Suprapubic skin (tissue), 4 donors: ENCODE measurements at regions not wholly inside any gene's neighbourhood (a gene's known extent, or its start where the extent isn't known, plus 50 kb on each side); places are given as distances from the start of the nearest gene placed in this dataset.

ENCODE experiments used
- DNase-seq, 2 donors: peaks; one replicate each; pipeline ENCODE4 v3.0.0-alpha.2; 2019; ENCODE audit warnings: low spot score in 2 of 2
- H3K27ac ChIP-seq: fragments of 200-600 bp; sonication (generic); one replicate; pipeline ENCODE4 v1.5.1; 2019
- H3K27me3 ChIP-seq: fragments of 200-600 bp; sonication (generic); one replicate; pipeline ENCODE4 v1.5.1; 2019
- H3K36me3 ChIP-seq: fragments of 200-600 bp; sonication (generic); one replicate; pipeline ENCODE4 v1.5.1; 2019
- H3K4me1 ChIP-seq: fragments of 200-600 bp; sonication (generic); one replicate; pipeline ENCODE4 v1.5.1; 2019
- H3K4me3 ChIP-seq: fragments of 200-600 bp; sonication (generic); one replicate; pipeline ENCODE4 v1.5.1; 2019; ENCODE audit warnings: mild to moderate bottlenecking
- H3K9me3 ChIP-seq: fragments of 200-600 bp; sonication (generic); one replicate; pipeline ENCODE4 v1.5.1; 2019
- EP300 ChIP-seq: sonication (generic); formaldehyde crosslinking; IDR thresholded peaks from one replicate; pipeline ENCODE4 v1.6.1; 2017; ENCODE audit warnings: antibody characterized with exemption
- POLR2A ChIP-seq, 2 donors: fragments of 450-650 bp; IDR thresholded peaks; one replicate each; pipeline ENCODE4 v1.6.1; 2017; ENCODE audit warnings: antibody characterized with exemption in 2 of 2, mild to moderate bottlenecking in 2 of 2, moderate library complexity in 2 of 2
- POLR2AphosphoS5 ChIP-seq, 3 donors: sonication (generic); formaldehyde crosslinking; IDR thresholded peaks; one replicate each; pipeline ENCODE4 v1.6.1; 2017; ENCODE audit warnings: antibody characterized with exemption in 3 of 3
- WGBS: methylation state at CpG from one replicate; pipeline ENCODE4 v1.1.5; 2018; 5-methylcytosine and 5-hydroxymethylcytosine counted together
- TF ChIP-seq, protein P1 (sequence below), 2 donors: fragments of 200-600 bp in 1 of 2; fragments of 450-650 bp in 1 of 2; sonication (generic) in 1 of 2; IDR thresholded peaks; one replicate each; pipeline ENCODE4 v1.5.1; 2016 to 2019; ENCODE audit warnings: antibody characterized with exemption in 2 of 2, mild to moderate bottlenecking in 1 of 2, moderate library complexity in 1 of 2

DNA sequence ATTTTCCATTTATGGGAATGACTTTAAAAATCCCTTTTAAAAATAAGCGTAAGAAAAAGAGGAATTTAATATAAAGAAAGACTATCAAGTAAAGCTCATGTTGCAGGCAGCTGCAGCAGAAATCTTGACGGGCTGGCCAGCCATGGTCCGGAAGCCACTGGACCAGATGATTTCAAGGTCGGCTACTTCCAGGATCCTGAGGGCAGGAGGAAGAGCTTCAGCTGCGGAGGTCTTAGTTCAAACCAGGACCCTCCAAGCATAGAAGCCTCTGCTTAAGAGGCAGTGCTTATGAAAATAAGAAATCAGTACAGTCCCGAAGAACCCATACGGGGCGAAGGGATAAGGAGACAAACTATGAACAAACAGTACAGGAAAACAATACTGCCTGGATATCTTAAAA is 220.2 kb upstream of the CELF2 start:
- Histone ChIP-seq H3K27ac (peak overlapping the region; percentile 81), H3K36me3 (no peaks in the 10 kb centered on the region), H3K4me3 (peak overlapping the region; percentile 30), H3K27me3 (no peaks in the 10 kb centered on the region), H3K4me1 (peaks cover 24% of the 10 kb centered on the region), H3K9me3 (no peaks in the 10 kb centered on the region)
- 51% methylated on average over 8 of the region's 8 CpGs for WGBS
- DNase-seq = no peak
- no peak for TF ChIP-seq POLR2A (IDR thresholded peaks at IDR 0.05)
- TF ChIP-seq, protein P1, sequence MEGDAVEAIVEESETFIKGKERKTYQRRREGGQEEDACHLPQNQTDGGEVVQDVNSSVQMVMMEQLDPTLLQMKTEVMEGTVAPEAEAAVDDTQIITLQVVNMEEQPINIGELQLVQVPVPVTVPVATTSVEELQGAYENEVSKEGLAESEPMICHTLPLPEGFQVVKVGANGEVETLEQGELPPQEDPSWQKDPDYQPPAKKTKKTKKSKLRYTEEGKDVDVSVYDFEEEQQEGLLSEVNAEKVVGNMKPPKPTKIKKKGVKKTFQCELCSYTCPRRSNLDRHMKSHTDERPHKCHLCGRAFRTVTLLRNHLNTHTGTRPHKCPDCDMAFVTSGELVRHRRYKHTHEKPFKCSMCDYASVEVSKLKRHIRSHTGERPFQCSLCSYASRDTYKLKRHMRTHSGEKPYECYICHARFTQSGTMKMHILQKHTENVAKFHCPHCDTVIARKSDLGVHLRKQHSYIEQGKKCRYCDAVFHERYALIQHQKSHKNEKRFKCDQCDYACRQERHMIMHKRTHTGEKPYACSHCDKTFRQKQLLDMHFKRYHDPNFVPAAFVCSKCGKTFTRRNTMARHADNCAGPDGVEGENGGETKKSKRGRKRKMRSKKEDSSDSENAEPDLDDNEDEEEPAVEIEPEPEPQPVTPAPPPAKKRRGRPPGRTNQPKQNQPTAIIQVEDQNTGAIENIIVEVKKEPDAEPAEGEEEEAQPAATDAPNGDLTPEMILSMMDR (IDR thresholded peaks at IDR 0.05) = no peak
- TF ChIP-seq POLR2AphosphoS5 (IDR thresholded peaks at IDR 0.05) = no peak
- TF ChIP-seq EP300 = no peak

DNA sequence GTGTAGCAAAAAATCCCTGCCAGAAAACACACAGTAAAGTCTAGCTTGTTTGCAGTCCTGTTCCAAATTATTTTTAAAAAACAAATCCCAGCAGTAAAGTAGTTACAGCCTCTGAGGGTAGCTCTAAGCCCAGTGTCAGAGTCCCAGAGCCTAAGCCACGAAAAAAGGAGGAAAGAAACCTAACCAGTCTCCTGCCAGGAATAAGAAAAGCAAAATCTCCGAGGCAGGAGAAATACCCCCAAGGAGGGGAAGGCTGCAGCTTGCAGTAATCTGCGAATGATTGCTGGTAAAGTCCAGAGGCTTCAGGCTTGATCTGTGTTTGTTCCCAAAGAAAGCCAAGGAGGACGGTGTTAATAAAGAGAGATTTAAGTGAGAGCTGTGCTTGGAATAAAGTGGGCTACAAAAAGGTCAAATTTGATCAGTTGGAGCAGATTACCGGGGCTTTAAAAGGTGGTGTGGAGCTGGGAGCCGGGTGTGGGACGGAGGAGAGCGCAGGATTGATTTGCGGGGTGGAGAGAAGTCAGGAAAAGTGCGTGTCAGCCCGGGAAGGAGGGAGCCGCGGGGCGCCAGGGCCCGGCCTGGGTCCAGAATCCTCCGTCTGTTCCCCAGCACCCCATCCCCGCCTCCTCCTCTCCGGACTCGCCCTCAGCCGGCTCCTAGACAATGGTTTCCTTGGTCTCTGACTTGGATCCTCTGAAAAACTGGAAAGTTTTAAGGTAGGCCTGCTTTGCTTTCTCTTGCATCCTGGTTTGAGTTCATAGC is 219.4 kb upstream of the CELF2 start:
- Histone ChIP-seq H3K27ac (peak overlapping the region; percentile 81), H3K4me1 (peaks cover 24% of the 10 kb centered on the region), H3K9me3 (no peaks in the 10 kb centered on the region), H3K4me3 (peak overlapping the region; percentile 30), H3K36me3 (no peaks in the 10 kb centered on the region), H3K27me3 (no peaks in the 10 kb centered on the region)
- DNase-seq = peak in 1 of 2 donors; percentile 71
- TF ChIP-seq EP300 (no peak), POLR2A (IDR thresholded peaks at IDR 0.05) (peak in 1 of 2 donors; percentile 50)
- 35% methylated on average over 20 of the region's 20 CpGs for WGBS

DNA sequence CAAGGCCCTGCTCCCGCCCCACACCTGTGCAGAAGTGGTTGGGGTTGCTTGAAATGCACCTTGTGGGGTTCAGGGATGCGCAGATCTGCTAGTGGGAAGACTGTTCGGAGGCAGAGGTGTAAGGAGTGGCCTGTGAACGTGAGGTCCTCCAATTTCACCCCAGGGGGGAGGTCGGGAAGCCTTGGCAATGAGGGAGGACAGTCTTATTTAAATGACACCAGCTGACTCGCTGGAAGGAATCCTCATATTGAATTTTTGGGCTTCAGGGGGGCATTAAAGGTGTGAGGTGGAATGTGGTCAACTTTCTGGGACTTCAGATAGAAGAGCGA is 218.8 kb upstream of the CELF2 start:
- 61% methylated on average over 7 of the region's 7 CpGs for WGBS
- Histone ChIP-seq H3K27me3 (no peaks in the 10 kb centered on the region), H3K36me3 (no peaks in the 10 kb centered on the region), H3K27ac (peak overlapping the region; percentile 81), H3K4me1 (peaks cover 24% of the 10 kb centered on the region), H3K4me3 (peak overlapping the region; percentile 30), H3K9me3 (no peaks in the 10 kb centered on the region)
- no peak for DNase-seq
- TF ChIP-seq POLR2A (IDR thresholded peaks at IDR 0.05) (no peak), POLR2AphosphoS5 (IDR thresholded peaks at IDR 0.05) (no peak), EP300 (no peak)
- TF ChIP-seq, protein P1 (IDR thresholded peaks at IDR 0.05) = no peak

DNA sequence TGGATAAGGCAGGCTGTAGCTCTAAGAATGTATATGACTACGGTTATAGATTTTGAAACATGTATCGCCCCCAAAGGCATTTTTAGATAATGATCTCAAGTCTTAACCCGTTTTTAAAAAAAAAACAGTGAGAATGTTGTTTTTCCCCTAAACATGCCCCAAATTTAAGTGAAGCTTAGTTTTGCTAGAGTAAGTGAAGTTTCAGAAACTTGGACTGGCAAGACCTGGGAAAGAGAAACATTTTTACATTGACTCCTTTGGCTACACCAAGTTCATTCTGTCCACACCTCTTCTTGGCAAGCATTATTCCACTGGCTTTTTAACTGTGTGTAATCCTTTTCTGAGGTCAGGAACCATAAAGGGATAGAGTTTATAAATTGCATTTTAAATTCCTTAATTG is 216.7 kb upstream of the CELF2 start:
- Histone ChIP-seq H3K4me3 (no peak overlapping the region), H3K36me3 (no peaks in the 10 kb centered on the region), H3K4me1 (peaks cover 22% of the 10 kb centered on the region), H3K9me3 (no peaks in the 10 kb centered on the region), H3K27ac (no peak overlapping the region), H3K27me3 (no peaks in the 10 kb centered on the region)
- 55% methylated on average over 3 of the region's 3 CpGs for WGBS
- TF ChIP-seq EP300 (no peak), POLR2A (IDR thresholded peaks at IDR 0.05) (no peak), POLR2AphosphoS5 (IDR thresholded peaks at IDR 0.05) (no peak)
- TF ChIP-seq, protein P1 (IDR thresholded peaks at IDR 0.05) = no peak
- DNase-seq = no peak

DNA sequence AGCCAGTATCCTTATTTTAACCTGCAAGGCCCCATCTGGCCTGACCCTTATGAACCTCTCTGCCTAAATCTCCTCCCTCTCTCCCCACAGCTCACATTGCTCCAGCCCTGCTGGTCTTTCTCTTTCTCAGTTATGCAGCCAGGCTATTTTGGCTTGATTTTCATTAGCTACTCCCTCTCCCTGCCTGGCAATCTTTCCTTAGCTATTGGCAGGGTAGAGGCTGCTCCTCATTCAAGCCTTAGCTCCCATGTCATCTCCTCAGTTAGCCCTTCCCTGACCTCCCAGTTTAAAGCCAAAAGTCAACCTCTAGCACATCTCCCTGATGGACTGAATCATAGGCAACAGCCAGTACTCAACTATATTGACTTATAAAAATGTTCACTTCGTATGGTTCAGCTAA is 214.4 kb upstream of the CELF2 start:
- Histone ChIP-seq H3K27me3 (no peaks in the 10 kb centered on the region), H3K27ac (peak overlapping the region; percentile 48), H3K9me3 (no peaks in the 10 kb centered on the region), H3K4me1 (peaks cover 8% of the 10 kb centered on the region), H3K4me3 (no peak overlapping the region), H3K36me3 (no peaks in the 10 kb centered on the region)
- TF ChIP-seq, protein P1 (IDR thresholded peaks at IDR 0.05) = no peak
- TF ChIP-seq EP300 (no peak), POLR2AphosphoS5 (IDR thresholded peaks at IDR 0.05) (peak in 1 of 3 donors; percentile 46)
- 44% methylated on average over 1 of the region's 1 CpG for WGBS
- no peak for DNase-seq

DNA sequence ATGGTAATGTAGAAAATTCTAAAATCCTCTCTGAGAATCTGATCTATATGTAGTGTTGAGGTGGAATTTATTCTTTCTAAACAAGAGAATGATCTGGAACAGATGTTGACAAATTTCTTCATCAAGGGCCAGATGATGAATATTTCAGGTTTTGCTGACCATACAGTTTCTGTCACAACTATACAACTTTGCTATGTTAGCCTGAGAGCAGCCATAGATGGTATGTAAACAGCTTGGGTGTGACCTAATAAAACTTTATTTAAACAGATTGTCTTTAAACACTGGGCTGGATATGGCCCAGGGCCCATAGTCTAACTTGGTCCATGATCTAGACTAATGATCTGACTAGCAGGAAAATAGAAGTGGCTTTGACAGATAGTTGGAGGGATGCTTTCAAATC is 213.6 kb upstream of the CELF2 start:
- TF ChIP-seq POLR2AphosphoS5 (IDR thresholded peaks at IDR 0.05) = no peak
- TF ChIP-seq, protein P1 (IDR thresholded peaks at IDR 0.05) = no peak
- TF ChIP-seq EP300 = no peak
- TF ChIP-seq POLR2A (IDR thresholded peaks at IDR 0.05) = no peak
- Histone ChIP-seq H3K36me3 (no peaks in the 10 kb centered on the region), H3K9me3 (no peaks in the 10 kb centered on the region), H3K4me1 (no peaks in the 10 kb centered on the region), H3K4me3 (no peak overlapping the region), H3K27me3 (no peaks in the 10 kb centered on the region), H3K27ac (peak overlapping the region; percentile 48)
- DNase-seq = no peak
